ENCODE measurements at regions not wholly inside any gene's neighbourhood (a gene's known extent, or its start where the extent isn't known, plus 50 kb on each side); places are given as distances from the start of the nearest gene placed in this dataset.

DNA sequence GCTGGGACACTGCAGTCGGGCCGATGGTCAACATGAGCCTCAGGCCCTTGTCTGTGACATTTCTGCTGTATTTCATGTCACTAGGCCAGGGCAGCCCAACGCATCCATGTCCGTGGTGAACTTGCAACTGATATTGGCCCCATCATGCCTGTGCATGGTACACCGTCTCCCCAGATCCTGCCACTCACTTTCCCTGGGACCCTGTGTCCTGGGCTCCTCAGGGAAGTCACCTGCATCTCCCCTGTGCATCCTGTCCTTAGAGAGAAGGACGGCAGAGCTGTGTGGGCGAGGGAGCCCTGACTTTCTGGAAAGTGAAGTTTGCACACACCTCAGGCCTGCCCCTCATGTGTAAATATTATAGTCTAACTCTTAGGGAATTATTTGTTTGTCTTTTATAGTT, 123.3 kb downstream of the ACKR3 start:
- DNase-seq = no peak

DNA sequence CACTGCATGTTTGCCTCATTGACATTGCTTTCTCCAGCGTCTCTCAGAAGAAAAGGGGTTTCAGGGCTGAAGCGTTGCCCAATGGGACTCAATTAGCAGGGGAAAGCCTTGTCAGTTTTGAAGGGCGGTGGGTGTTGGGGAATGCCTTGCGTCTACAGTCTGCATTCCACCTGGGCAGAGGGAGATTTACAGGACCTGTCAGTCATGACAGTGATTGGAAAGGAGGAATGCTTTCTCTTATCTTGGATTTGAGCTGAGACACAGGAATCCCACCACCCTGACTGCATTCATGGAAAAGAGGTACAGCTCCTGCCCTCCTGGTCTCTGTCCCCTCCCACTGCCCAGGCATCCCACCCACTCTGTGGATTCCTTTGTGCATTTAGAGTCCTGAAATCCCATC, 123.9 kb downstream of the ACKR3 start:
- DNase-seq = no peak

DNA sequence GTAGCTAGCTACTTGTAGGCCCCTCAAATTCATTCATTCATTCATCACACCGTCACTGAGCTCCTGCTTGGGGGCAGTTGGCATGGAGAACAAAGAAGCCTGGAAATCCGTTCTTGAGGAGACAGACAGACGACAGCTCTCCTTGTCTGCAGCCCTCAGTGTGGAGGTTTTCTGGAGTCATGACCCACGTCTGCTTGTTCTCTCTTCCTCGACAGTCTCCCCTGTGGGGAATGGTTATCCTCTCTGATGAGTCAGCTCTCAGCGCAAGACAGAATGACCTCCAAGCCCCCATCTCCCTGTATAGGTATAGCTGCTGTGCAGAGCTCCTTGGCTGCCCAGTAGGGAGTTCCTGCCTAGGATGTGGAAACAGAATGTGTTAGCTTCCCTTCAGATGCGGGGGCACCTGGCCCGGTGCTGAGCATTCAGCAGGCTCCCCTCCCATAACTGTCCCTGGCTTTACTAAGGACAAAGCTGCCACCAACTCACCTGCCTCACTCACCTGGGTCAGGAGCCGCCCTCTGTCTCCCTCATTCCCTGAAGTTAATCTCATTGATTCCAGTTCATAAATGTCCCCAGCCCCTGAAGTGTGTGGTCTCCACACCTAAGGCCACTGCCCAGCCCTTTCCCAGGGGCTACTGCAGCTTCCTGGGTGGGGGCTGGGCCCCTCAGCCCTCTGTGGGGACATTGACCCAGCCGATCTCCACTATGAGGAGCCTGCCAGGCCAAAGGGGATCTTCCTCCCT, 124.7 kb downstream of the ACKR3 start:
- DNase-seq = no peak

DNA sequence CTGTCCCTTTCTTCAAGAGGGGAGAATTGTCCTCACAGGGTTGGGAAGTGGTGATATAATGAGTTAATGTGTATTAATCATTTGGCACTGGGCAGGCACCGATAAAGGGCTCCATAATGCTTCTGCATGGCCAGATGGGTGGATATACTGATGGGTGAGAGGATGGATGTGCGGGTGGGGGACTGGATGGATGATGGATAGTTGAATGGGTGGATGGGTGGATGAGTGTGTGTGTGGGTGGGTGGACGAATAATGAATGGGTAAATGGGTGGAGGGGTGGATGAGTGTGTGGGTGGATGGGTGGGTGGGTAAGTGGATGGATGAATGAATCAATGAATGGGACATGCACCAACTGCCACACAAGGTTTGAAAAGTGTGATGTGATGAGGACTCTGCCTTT, 127.2 kb downstream of the ACKR3 start:
- no peak for DNase-seq

DNA sequence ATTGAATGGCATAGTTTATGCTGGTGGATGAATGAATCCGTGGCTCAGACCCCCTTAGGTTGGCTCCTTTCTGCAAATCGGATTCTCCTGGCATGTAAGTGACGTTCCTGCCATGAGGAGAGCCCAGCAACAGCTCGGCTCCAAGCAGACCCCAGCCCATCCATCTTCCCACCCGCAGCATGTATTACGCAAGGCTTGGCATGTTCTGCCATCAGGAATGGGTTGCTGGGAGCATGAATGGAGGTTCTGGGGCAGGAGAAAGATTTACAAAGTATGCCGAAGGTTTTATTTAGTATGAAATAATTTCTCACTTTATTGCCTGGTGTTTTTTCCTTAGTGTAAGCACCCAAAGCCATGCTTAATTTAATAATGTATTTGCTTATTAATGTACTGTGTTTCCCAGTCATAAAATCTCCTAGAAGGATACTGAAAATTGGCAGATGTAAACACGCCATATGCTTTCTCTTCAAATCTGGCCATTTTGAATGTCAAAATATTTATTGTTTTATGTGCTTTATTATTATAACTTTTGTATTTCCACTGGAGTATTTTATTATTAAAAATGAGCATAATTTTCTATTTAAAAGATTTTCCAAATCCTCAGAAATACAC, 128.5 kb downstream of the ACKR3 start:
- DNase-seq = no peak

DNA sequence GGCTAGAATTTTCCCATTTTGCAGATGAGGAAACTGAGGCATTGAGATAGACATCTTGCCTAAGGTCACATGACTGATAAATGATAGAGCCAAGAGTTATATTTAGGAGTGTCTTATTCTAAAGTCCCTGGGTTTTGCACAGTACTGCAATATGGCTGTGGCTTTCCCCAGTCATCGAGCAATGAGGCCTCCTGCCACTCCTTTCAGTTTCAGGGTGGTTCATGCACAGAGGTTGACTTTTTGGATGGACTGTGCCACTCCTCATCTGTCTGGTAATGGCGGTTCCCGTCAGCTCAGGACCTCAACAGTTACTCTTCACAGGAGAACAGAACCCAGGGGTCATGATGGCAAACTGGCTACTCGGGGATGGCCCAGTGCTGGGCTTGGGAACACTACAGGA, 131.1 kb downstream of the ACKR3 start:
- DNase-seq = no peak

DNA sequence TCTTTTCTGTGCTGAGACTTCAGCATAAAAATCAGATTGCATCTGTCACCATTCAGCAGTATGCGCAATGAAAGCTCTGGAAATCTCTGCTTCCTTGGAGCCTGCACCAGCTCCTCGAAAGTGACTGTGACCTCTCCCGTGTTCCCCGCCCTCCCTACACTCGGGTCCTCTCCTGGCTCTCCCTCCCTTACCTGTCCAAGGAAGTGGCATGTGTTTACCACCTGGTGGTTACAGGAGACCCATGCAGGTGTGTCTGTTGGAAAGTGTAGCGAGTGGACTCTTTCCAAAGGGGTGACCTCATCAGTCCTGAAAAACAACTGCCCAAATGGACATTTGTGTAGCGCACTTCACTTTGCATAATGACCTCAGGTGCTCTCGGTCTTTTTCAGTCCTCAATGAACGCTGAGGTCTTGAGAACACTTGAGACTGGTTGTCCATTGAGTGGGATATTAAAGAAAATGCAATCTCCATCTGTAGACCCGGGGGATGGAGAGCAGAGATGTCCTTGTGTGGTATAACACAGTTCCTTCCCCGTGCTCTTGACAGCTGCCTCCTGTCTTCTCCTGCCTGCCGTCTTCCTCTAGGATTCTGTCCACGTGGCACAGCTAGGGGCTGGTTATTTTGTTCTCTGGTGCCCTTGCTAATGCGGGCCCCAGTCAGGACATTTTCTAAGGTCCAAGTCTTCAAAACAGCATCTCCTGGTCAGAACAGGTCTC, 133.2 kb downstream of the ACKR3 start:
- DNase-seq = no peak

DNA sequence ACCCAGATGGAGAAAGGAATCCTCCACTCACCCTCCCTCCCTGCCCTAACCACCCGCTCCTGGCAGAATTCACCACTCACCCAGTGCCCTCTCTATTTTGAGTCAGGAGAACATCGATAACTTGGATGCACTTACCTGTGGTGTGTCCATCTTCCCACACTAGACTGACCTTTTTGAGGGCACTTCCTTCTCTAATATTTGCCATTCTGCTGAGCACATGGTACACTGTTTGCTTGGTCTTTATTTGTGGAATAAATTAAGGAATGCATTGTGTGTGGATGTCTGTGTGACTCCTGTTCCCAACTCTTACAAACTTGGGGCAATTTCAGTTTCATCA, 133.7 kb downstream of the ACKR3 start:
- DNase-seq = no peak

DNA sequence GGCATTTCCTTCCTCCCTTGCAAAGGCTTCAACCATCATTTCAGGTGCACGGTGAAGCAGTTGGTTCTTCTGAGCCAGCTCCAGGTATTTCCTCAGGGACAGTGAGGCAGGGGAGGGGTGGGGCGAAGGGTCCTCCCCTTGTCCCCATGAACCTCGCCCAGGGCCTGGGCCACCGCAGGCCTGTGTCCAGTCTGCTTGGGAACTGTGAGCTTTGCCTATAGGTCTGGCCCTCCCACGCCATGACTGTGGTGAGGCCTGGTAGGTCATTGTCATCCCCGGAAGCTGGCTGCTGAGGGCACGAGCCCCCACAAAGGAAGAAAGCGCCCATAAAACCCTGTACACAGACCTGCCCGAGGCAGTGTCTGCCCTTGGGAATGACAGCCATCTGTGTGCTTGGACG, 134.3 kb downstream of the ACKR3 start:
- no peak for DNase-seq

DNA sequence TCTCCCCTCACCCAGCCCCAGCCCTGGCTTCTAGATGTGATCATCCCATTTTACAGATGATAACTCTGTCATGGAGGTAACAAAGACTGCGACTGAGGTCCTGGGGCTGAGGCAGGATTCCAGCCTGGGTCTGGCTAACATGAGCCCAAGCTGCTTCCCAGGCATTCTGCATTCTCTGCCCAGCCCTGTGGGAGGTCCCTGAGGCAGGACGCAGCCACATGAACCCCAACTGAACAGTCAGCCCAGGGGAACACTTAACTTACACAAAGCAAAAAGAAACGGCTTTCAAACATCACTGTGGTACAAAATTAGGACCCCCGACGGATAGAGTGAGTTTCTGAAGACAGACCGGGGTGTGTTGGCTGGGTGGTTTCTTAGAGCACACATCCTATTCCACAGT, 135.3 kb downstream of the ACKR3 start:
- DNase-seq = no peak

DNA sequence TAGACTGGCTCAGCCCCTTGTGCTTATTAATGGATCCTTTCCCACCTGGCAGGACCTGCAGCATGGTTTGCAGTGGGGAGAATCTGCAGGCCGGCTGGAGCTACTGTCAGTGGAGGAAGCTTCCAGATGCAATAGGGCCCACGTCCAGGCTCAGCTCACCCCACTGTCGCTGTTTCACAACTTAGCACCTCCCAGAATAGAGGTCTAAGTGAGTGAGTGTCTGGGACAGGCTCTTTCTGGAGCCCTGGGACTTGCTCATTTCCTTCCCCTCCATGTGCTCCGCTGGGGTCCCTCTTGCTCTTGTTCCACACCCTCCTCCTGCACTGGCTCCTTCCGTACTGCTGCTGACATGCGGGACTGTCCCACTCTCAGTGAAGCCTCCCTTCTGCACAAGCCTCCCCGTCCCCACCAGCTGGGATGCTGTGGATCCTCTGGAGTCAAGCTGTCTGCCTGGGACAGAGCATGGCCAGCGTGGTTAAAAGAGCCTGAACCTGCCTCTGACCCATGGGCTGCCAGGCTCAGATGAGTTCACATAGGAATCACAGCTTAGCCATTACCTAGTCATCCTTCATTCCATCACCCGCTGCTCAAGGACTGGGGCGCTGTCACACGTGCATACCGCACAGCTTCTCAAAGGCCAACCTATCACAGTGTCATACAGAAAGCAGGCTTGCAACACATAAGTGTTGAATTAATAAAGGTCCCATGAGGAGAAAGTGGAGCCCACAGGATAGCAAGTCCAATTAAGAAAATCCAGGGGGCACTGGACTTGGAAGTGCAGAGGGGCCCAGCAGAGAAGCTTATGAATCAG, 135.9 kb downstream of the ACKR3 start:
- no peak for DNase-seq

DNA sequence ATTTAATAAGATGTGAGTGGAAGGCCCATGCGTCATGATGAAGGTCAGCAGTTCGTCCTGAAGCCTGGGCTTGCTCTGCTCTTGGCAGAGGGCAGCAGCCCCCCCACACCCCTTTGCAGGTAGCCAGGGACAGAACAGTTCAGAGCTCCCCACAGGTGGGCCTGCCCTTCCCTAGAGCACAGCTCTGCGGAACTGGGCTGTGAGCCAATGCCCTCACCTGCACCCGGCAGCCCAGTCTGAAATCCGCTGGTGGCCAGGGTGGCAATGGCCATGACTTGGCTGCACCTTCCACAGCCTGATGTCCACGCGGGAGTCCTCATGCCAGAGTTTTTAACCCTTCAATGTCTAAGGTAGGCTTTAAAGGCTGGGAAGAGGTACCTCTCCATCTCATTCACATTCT, 136.7 kb downstream of the ACKR3 start:
- DNase-seq = no peak

DNA sequence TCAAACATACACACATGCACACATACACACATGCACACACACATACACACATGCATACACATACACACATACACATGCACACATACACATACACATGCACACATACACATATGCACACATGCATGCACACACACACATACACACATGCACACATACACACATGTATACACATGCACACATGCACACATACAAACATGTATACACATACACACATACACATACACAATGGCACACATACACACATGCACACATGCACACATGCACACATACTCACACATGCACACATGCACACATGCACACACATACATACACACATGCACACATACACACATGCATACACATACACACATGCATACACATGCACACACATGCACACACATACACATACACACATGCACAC, 137.2 kb downstream of the ACKR3 start:
- DNase-seq = no peak

DNA sequence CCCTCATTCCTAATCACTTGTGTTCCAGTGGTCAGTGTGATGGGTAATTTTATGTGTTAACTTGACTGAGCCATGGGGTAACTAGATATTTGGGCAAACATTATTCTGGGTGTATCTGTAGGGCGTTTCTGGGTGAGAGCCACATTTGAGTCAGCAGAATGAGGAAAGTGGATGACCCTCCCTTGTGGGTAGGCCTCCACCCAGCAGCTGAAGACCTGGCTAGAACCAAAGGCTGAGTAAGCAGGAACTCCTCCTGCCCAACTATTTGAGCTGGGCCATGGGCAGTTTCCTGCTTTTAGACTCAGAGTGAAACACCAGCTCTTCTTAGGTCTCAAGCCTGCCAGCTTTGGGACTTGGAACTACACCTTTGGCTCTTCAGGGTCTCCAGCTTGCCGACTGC, 141.8 kb downstream of the ACKR3 start:
- DNase-seq = no peak

DNA sequence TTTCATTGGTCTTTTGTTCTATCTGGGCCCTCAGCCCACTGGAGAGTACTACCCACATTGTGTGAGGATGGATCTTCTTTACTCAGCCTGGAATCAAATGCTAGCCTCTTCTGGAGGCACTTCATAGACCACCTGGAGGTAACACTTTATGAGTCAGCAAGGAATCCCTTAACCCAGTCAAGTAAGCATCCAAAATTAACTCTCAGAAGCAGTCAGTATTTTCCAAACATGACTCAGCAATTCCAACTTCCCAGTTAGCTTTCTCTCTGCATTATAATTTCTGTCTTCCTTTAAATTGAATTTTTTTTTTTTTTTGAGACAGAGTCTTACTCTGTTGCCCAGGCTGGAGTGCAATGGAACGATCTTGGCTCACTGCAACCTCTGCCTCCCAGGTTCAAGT, 142.7 kb downstream of the ACKR3 start:
- DNase-seq = no peak

DNA sequence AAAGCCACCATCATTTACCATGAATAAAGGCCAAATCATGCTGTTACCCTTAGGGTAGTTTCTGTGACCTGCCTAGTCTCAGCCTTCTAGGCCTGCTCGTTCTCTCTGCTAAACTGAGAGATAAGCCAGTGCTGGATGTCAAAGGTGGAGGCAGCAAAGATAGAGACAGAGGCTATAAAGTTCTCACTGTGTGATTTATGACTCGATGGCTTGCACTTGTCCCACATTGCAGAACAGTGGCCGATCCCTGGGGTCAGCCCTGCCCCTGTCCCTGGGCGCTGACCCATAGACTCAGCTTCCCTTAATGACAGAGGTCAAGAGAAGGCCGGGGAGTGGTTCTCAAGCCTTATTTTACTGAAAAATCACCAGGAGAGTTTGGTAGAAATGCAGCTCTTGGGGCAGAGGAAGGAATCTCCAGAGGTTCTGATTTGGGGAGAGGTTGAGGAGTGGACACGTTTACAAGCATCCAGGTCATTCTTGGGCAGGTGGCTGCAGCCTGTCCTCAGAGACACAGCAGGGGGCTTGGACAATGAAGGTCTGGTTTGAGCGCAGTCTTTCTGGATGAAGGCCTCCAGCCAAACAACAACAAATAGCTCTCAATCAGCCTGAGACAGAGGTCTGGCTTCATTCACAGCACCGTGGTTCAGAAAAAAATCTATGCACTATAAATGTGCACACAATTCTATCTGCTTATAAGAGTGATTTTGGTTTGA, 143.5 kb downstream of the ACKR3 start:
- DNase-seq = no peak

DNA sequence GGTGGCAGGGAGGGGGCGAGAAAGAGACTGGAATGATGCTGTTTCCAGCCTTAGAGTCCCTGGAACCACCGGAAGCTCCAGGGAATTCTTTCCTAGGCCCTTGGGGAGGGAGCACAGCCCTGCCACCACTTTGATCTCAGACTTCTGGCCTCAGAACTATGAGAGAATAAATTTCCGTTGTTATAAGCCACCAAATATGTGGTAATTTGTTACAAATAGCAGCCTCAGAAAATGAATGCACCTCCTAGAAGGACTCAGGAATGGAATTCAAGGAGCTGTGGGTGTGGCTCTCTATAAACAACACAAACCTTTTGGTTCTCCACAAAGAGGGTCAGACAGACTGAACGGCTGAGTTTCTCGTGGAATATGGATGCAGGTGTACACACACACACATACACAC, 144.5 kb downstream of the ACKR3 start:
- DNase-seq = no peak

DNA sequence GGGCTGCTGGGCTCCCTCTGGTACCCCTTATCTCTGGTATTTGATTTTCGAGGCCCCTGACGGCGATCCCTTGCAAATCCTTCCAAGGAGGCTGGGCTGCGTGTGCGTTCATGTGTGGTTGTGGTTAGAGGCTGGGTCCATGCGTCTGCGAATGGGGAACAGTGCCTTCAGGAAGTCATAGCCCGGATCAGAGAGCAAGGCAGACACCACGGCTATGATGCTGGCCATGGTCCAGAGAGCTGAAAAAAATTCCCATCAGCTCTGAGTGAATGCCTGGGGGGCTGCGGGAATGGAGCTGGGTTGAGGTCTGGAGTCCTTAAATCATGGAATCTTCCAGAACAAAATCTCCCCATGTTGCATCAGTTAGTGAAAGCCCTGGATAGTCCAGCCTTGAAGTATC, 145.5 kb downstream of the ACKR3 start:
- DNase-seq = no peak

DNA sequence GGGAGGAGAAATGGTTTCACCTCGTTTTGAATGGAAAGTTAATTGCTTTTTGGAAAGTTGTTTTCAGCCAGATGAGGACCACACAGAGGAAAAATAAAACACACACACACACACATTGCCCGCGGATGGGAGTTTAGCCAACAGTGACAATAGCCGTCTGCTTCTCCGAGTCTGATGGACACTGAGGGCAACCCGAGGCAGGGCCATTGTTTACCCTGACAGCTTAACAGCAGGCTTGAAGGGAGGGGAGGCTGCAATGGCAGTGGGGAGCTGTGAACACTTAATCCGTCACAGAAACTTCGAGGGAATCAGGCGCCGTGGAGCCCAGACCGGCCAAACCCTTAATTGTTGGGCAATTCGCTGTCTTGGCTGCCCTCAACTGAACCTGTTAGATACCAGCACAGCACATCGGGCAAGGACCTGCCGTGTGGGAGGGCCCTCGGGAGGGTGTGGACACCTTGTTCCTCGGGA, 145.9 kb downstream of the ACKR3 start:
- no peak for DNase-seq

DNA sequence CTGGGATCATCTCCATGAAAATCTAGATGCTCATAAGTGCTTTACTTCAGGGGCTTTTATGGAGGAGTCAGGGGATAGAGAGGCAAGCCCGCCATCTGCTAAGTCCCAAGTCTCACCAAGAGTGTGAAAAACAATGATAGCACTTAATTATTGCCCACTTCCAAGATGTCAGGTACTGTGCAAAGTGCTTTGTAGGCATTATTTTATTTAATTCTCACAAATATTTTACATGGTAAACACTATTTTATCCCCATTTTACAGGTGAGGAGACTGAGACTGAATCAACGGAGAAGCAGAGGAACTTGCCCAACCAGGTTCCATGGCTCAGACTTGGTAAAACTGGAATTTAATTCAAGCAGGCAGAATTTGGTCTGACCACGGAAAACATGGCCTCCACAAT, 147.5 kb downstream of the ACKR3 start:
- DNase-seq = no peak

DNA sequence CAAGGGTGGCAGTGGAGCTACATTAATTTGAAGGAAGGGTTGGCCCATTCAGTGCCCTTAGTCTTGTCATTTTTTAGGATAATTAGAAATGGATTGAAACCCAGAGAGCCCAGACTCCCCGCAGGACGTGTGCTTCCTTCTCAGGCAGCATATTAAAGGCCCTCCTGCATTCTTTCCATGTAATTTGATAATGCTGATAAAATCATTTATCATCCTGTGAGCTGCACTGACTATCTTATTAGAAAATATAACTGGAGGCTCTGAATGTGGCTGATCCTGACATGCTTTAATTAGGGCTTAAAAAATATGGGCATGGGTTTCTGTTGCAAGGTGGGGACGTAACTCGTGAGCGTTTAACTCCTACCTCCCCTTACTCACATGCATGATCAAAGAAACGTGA, 148.1 kb downstream of the ACKR3 start:
- DNase-seq = no peak

DNA sequence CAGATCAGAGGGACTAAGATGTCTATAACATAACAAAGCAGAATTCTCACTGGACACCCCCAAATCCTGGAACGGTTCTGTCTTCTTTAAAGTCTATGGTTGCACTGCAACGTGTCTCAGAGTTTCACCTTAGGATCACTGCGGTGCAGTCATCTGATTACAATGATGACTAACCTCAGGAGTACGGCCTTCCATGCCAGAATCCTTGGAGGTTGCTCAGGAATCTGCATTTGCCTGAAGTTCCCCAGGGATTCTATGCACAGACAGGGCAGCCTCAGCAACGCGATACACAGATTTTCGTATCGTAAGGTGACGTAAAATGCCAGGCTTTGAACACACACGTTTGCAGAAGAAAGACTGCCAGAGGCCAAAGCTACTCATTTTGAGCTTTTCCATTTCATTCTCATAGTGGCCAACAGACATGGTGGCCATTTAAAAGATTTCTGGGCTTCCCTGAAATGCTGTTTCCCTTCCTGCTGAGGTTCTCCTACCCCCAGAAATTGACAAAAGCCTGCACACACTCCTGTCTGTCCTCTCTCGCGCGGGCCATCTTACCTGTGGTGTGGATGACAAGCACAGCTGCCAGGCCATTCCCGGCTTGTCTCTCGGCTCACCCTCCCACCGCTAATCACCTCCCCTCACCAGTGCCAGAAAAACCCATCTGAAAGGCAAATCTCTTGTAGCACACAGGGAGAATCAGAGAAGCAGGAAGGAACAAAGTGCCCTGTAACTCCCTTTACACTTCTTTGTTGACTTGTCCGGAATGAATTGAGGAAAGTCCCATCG, 148.8 kb downstream of the ACKR3 start:
- no peak for DNase-seq
